Gastrocnemius medialis (tissue), 4 donors: ENCODE measurements at regions not wholly inside any gene's neighbourhood (a gene's known extent, or its start where the extent isn't known, plus 50 kb on each side); places are given as distances from the start of the nearest gene placed in this dataset.

Experiments
- POLR2A ChIP-seq, 2 donors: fragments of 450-650 bp; IDR thresholded peaks; one replicate each; pipeline ENCODE4 v1.6.1; 2017; ENCODE audit warnings: antibody characterized with exemption in 2 of 2, mild to moderate bottlenecking in 2 of 2, moderate library complexity in 2 of 2
- TF ChIP-seq, protein P1 (sequence below), 5 experiments: fragments of 450-650 bp in 3 of 5; fragments of 200-600 bp in 2 of 5; sonication (generic) in 2 of 5; IDR thresholded peaks in 4 of 5; conservative IDR thresholded peaks in 1 of 5; 1 replicate in 4 of 5; 2 replicates in 1 of 5; pipeline ENCODE4 v1.5.1; 2016 to 2019; ENCODE audit warnings: antibody characterized with exemption in 5 of 5, mild to moderate bottlenecking in 3 of 5, moderate library complexity in 3 of 5

DNA sequence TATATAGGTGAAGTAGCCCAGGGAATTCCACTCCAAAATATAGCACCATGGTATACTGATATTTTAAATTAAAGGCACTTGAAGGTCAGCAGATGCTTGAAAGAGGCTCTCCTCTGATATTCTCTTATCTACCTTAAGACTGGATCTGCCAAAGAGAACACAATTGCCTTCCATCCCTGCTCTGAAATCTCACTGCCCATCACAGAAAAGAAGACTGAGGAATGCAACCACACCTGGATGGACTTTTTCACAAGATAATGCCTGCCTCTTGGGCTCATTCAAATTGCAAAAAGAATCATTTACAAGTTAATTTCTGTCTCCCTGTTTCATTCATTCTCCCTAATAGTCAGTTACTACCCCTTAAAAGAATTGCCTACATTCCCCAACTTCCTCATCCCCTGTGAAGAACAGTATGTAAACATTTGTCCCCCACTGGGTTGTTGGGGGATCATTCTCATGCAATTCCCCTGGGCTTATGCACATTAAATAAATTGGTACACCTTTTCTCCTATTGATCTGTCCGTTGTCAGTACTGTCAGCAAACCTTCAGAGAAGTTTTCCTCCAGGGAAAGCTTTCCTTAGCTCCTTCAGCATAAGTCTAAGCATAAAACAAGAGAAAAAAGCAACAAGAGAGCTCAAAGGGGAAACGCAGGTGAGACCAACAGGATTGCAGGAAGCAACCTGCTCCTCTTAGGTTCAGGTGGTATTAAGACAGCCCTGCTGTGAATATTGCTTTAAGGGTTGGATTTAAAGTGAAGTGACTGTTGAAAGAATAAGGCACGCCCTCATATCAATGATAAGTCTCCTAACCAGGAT lies 171.4 kb upstream of the SLC30A5 start:
- no peak for TF ChIP-seq POLR2A (IDR thresholded peaks at IDR 0.05)
- TF ChIP-seq, protein P1, sequence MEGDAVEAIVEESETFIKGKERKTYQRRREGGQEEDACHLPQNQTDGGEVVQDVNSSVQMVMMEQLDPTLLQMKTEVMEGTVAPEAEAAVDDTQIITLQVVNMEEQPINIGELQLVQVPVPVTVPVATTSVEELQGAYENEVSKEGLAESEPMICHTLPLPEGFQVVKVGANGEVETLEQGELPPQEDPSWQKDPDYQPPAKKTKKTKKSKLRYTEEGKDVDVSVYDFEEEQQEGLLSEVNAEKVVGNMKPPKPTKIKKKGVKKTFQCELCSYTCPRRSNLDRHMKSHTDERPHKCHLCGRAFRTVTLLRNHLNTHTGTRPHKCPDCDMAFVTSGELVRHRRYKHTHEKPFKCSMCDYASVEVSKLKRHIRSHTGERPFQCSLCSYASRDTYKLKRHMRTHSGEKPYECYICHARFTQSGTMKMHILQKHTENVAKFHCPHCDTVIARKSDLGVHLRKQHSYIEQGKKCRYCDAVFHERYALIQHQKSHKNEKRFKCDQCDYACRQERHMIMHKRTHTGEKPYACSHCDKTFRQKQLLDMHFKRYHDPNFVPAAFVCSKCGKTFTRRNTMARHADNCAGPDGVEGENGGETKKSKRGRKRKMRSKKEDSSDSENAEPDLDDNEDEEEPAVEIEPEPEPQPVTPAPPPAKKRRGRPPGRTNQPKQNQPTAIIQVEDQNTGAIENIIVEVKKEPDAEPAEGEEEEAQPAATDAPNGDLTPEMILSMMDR (IDR thresholded peaks at IDR 0.05 in 4 of 5, conservative IDR thresholded peaks at IDR 0.05 in 1 of 5) = no peak
